Effector memory CD8-positive, alpha-beta T cell (primary cell): ENCODE measurements at regions not wholly inside any gene's neighbourhood (a gene's known extent, or its start where the extent isn't known, plus 50 kb on each side); places are given as distances from the start of the nearest gene placed in this dataset.
"Not testable (repeated sequence)": the region's sequence is repeated elsewhere in the genome, so short reads cannot be mapped to it uniquely, and the experiment has no call there.

Experiments
- ATAC-seq: fragments of 150-1000 bp; cut with Tn5 transposase; replicated peaks from 2 replicates; pipeline ENCODE4 v1.10.0; 2021; ENCODE audit warnings: mild to moderate bottlenecking, moderate library complexity
- DNase-seq, 3 experiments: peaks; one replicate each; pipeline ENCODE4 v3.0.0; 2021
- H3K27ac Mint-ChIP-seq, 2 donors: one replicate each; pipeline ENCODE4 v1.8.0; 2022; ENCODE audit warnings: mild to moderate bottlenecking in 2 of 2, mixed read lengths in 2 of 2, moderate library complexity in 2 of 2
- H3K27me3 Mint-ChIP-seq, 2 donors: one replicate each; pipeline ENCODE4 v1.8.0; 2022; ENCODE audit warnings: mixed read lengths in 2 of 2
- H3K36me3 Mint-ChIP-seq: one replicate; pipeline ENCODE4 v1.8.0; 2022; ENCODE audit warnings: mild to moderate bottlenecking, moderate library complexity, mixed read lengths; ENCODE audit not compliant: insufficient read depth
- H3K4me1 Mint-ChIP-seq, 2 donors: one replicate each; pipeline ENCODE4 v1.8.0; 2022; ENCODE audit warnings: low read depth in 2 of 2, mixed read lengths in 2 of 2
- H3K4me3 Mint-ChIP-seq, 2 donors: one replicate each; pipeline ENCODE4 v1.8.0; 2022; ENCODE audit warnings: mild to moderate bottlenecking in 2 of 2, mixed read lengths in 2 of 2, moderate library complexity in 2 of 2
- H3K9me3 Mint-ChIP-seq, 2 donors: one replicate each; pipeline ENCODE4 v1.8.0; 2022; ENCODE audit warnings: mixed read lengths in 2 of 2

GRCh38 chr9:30012622-30013021, 2371.8 kb upstream of the ACO1 start:
- H3K27ac Mint-ChIP-seq: no peak overlapping the region
- H3K27me3 Mint-ChIP-seq: no peaks in the 10 kb centered on the region
- ATAC-seq (no peak), DNase-seq (no peak)
- no peaks in the 10 kb centered on the region for H3K36me3 Mint-ChIP-seq
- no peaks in the 10 kb centered on the region for H3K4me1 Mint-ChIP-seq
- H3K4me3 Mint-ChIP-seq: no peak overlapping the region
- no peaks in the 10 kb centered on the region for H3K9me3 Mint-ChIP-seq

DNA sequence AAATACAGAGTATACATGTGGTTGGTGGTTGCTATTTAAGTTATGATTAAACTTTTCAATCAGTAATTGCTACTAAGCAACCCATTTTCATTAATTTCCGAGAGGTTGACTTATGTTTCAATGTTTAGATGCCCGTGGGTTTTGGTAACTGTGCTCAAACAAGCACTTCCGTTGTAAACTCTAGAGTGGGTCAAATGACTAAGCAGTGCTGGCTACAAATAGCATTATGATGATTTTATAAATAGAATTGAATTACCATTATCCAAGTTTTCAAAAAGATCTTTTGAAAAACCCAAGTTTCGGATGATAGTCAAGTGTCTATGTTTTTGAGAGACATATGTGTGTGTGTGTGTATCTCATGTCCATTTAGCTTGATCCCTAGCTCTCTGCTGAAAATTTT, 2369.4 kb upstream of the ACO1 start:
- no peaks in the 10 kb centered on the region for H3K9me3 Mint-ChIP-seq
- H3K4me1 Mint-ChIP-seq: no peaks in the 10 kb centered on the region
- H3K36me3 Mint-ChIP-seq: no peaks in the 10 kb centered on the region
- no peak overlapping the region for H3K27ac Mint-ChIP-seq
- ATAC-seq (no peak), DNase-seq (no peak)
- no peaks in the 10 kb centered on the region for H3K27me3 Mint-ChIP-seq
- H3K4me3 Mint-ChIP-seq: no peak overlapping the region

DNA sequence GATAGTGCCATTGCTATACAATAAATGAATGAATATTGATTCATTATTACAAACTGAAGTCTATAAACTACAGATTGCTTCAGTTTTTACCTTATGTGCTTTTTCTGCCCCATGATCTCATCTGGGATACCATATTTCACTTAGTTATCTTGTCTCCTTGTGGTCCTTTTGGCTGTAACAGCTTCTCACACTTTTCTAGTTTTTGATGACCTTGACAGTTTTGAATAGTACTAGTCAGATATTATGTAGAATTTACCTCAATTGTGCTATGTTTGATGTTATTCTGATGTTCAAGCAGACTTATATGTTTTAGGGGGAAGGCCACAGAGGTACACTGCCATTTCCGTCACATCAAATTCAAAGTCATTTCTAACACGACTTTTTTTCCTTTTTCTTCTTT, 2364.3 kb upstream of the ACO1 start:
- Mint-ChIP-seq H3K4me3 (no peak overlapping the region), H3K36me3 (no peaks in the 10 kb centered on the region), H3K27ac (no peak overlapping the region), H3K4me1 (no peaks in the 10 kb centered on the region), H3K27me3 (no peaks in the 10 kb centered on the region), H3K9me3 (peaks cover 0 to 4% of the 10 kb centered on the region in 2 donors)
- ATAC-seq: no peak
- no peak for DNase-seq

- Mint-ChIP-seq H3K4me3 (no peak overlapping the region), H3K36me3 (no peaks in the 10 kb centered on the region), H3K27me3 (no peaks in the 10 kb centered on the region), H3K4me1 (no peaks in the 10 kb centered on the region), H3K27ac (no peak overlapping the region), H3K9me3 (peaks cover 0 to 7% of the 10 kb centered on the region in 2 donors)
- DNase-seq (no peak), ATAC-seq (no peak)
These were observed 2348.7 kb upstream of the ACO1 start for GRCh38 chr9:30035761-30036160.

- H3K27ac Mint-ChIP-seq: no peak overlapping the region
- no peaks in the 10 kb centered on the region for H3K27me3 Mint-ChIP-seq
- H3K36me3 Mint-ChIP-seq: no peaks in the 10 kb centered on the region
- ATAC-seq (no peak), DNase-seq (no peak)
- no peak overlapping the region for H3K4me3 Mint-ChIP-seq
- peaks cover 0 to 7% of the 10 kb centered on the region in 2 donors for H3K9me3 Mint-ChIP-seq
- no peaks in the 10 kb centered on the region for H3K4me1 Mint-ChIP-seq
These were observed 2347.9 kb upstream of the ACO1 start for GRCh38 chr9:30036558-30036957.

DNA sequence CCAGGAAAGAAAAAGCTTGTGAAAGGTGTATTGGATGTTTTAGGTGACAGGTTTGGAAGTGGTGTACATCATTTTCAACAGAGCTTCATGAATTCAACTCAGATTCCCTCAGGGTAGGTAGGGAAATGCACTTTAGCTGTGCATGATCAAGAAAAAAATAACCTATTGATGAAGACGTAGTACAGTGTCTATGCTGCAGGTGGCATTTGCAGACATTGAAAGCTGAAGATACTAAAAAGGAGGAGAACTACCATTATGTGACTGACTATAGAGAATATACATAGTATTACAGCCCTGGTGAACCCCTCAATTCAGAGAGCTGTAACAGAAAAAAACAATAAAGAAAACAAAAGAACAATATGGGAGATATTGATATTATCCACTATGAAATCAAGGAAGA, 2344.7 kb upstream of the ACO1 start:
- Mint-ChIP-seq H3K36me3 (no peaks in the 10 kb centered on the region), H3K27me3 (no peaks in the 10 kb centered on the region), H3K9me3 (peaks cover 0 to 3% of the 10 kb centered on the region in 2 donors), H3K27ac (no peak overlapping the region), H3K4me3 (no peak overlapping the region), H3K4me1 (no peaks in the 10 kb centered on the region)
- no peak for DNase-seq
- ATAC-seq: no peak

DNA sequence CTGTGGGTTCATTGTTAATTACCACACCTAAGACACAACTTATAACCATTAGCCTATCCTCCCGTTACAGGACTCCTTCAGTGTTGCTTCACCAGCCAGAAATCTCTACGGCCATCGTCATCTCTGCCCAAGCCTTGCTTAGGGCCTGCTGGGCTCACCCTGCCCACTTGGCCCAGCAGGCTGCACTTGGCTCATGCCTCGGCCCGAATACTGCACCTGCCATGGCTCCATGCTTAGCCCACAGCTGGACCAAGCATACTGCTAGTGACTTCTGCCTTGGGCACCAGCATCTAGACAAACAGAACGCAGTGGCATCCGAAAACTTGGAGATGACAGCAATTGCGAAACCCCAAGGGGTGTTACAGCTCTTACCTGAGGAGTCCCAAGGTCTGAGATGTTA, 2336.0 kb upstream of the ACO1 start:
- H3K27me3 Mint-ChIP-seq: no peaks in the 10 kb centered on the region
- no peak overlapping the region for H3K27ac Mint-ChIP-seq
- H3K4me1 Mint-ChIP-seq: no peaks in the 10 kb centered on the region
- no peak overlapping the region for H3K4me3 Mint-ChIP-seq
- peaks cover 2 to 6% of the 10 kb centered on the region in 2 donors for H3K9me3 Mint-ChIP-seq
- DNase-seq: no peak
- no peaks in the 10 kb centered on the region for H3K36me3 Mint-ChIP-seq
- ATAC-seq: no peak

- Mint-ChIP-seq H3K4me3 (no peak overlapping the region), H3K36me3 (no peaks in the 10 kb centered on the region), H3K27me3 (no peaks in the 10 kb centered on the region), H3K27ac (no peak overlapping the region), H3K9me3 (no peaks in the 10 kb centered on the region), H3K4me1 (no peaks in the 10 kb centered on the region)
- no peak for DNase-seq
- no peak for ATAC-seq
These were observed 2326.0 kb upstream of the ACO1 start for GRCh38 chr9:30058463-30058862.

DNA sequence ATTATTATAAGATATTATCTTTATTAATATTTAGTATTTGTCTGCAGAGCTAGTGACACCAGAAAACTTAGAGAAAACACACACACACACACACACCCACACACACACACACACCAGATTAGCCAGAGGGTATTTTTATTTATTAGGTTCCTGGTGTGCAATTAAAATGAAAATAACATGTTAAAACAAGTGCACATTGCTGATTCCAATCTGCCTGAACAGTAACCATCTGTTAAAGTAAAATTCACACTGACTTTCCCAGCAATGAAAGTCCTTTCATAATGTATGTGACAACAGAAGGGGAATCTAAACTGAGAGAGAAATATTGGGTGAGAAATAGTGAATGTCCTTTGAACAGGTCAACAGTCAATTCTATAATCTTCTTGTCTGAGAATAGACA, 2323.5 kb upstream of the ACO1 start:
- no peaks in the 10 kb centered on the region for H3K36me3 Mint-ChIP-seq
- ATAC-seq (no peak), DNase-seq (no peak)
- no peak overlapping the region for H3K27ac Mint-ChIP-seq
- H3K4me1 Mint-ChIP-seq: no peaks in the 10 kb centered on the region
- no peak overlapping the region for H3K4me3 Mint-ChIP-seq
- peaks cover 2 to 5% of the 10 kb centered on the region in 2 donors for H3K9me3 Mint-ChIP-seq
- no peaks in the 10 kb centered on the region for H3K27me3 Mint-ChIP-seq

- DNase-seq (no peak), ATAC-seq (no peak)
- Mint-ChIP-seq H3K4me3 (no peak overlapping the region), H3K27me3 (no peaks in the 10 kb centered on the region), H3K36me3 (no peaks in the 10 kb centered on the region), H3K27ac (peak overlapping the region in 1 of 2 donors; percentile 57), H3K9me3 (peaks cover 5 to 7% of the 10 kb centered on the region in 2 donors), H3K4me1 (no peaks in the 10 kb centered on the region)
These were observed 2318.6 kb upstream of the ACO1 start for GRCh38 chr9:30065888-30066287.

GRCh38 chr9:30069236-30069635, 2315.2 kb upstream of the ACO1 start:
- not testable (repeated sequence) for H3K27ac Mint-ChIP-seq, ATAC-seq, H3K27me3 Mint-ChIP-seq, H3K4me1 Mint-ChIP-seq, H3K4me3 Mint-ChIP-seq, DNase-seq, H3K36me3 Mint-ChIP-seq
- H3K9me3 Mint-ChIP-seq: peaks cover 5 to 13% of the 10 kb centered on the region in 2 donors

DNA sequence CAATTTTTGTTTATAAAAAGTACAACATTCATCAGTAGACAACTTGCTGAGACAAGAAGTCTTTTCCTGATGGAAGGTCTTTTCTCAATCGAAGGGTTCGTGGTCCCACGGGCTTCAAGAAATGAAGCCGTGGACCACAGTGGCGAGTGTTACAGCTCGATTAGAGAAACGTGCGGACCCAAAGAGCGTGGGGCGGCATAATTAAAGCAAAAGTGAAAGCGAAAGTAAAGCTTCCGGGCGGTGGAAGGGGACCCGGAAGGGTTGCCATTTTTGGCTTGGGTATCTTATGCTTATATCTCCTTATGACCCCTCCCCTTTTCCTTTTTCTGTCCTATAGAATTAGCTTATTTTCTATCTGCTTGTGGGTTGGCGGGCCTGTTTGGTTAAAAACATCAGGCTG, 2309.4 kb upstream of the ACO1 start:
- Mint-ChIP-seq H3K9me3 (peaks cover 3 to 14% of the 10 kb centered on the region in 2 donors), H3K27me3 (no peaks in the 10 kb centered on the region), H3K4me3 (no peak overlapping the region), H3K4me1 (peaks cover 2 to 11% of the 10 kb centered on the region in 2 donors), H3K36me3 (no peaks in the 10 kb centered on the region), H3K27ac (no peak overlapping the region)
- ATAC-seq (no peak), DNase-seq (no peak)

GRCh38 chr9:30075451-30076199, 2308.8 kb upstream of the ACO1 start:
- Mint-ChIP-seq H3K36me3 (peaks cover 3% of the 10 kb centered on the region), H3K9me3 (peaks cover 3 to 14% of the 10 kb centered on the region in 2 donors), H3K27ac (no peak overlapping the region), H3K4me1 (peaks cover 2 to 11% of the 10 kb centered on the region in 2 donors), H3K4me3 (no peak overlapping the region), H3K27me3 (no peaks in the 10 kb centered on the region)
- DNase-seq: no peak
- ATAC-seq: peak; percentile 26

- ATAC-seq (no peak), DNase-seq (no peak)
- H3K27ac Mint-ChIP-seq: no peak overlapping the region
These were observed 2306.2 kb upstream of the ACO1 start for GRCh38 chr9:30078195-30078594.

More at GRCh38 chr9:30078195-30078594, 2306.2 kb upstream of the ACO1 start:
- H3K4me3 Mint-ChIP-seq: no peak overlapping the region
- H3K4me1 Mint-ChIP-seq: peaks cover 2 to 11% of the 10 kb centered on the region in 2 donors
- peaks cover 3 to 7% of the 10 kb centered on the region in 2 donors for H3K9me3 Mint-ChIP-seq
- peaks cover 3% of the 10 kb centered on the region for H3K36me3 Mint-ChIP-seq
- no peaks in the 10 kb centered on the region for H3K27me3 Mint-ChIP-seq
